ENCODE measurements at regions not wholly inside any gene's neighbourhood (a gene's known extent, or its start where the extent isn't known, plus 50 kb on each side); places are given as distances from the start of the nearest gene placed in this dataset.

- Histone ChIP-seq H3K4me3 (replicated peaks in 1 of 4; ENCODE audit: control extremely low read depth in 1 of 4, insufficient read depth in 1 of 4, low read depth in 3 of 4, low read length in 4 of 4) (no peak overlapping the region), H3K27me3 (ENCODE audit: control insufficient read depth, insufficient read depth, low read length) (no peaks in the 10 kb centered on the region), H3K4me2 (ENCODE audit: extremely low read depth, insufficient read depth, low read length) (no peak overlapping the region), H2AFZ (ENCODE audit: low read length) (no peak overlapping the region), H4K20me1 (ENCODE audit: control insufficient read depth, extremely low read depth, insufficient read depth, low read length) (no peaks in the 10 kb centered on the region), H3K27ac (ENCODE audit: insufficient read depth, low read length) (no peak overlapping the region), H3K9me3 (ENCODE audit: control insufficient read depth, insufficient read depth, low read depth, low read length) (no peaks in the 10 kb centered on the region), H3K79me2 (ENCODE audit: control insufficient read depth, insufficient read depth, low read length) (no peaks in the 10 kb centered on the region), H3K36me3 (ENCODE audit: control insufficient read depth, insufficient read depth, low read length) (no peaks in the 10 kb centered on the region), H3K4me1 (ENCODE audit: control insufficient read depth, extremely low read depth, insufficient read depth, low read length) (no peaks in the 10 kb centered on the region), H3K9ac (ENCODE audit: insufficient read depth, low read length) (no peak overlapping the region)
- no peak for TF ChIP-seq EZH2 (IDR thresholded peaks at IDR 0.05; ENCODE audit: low read length, missing control alignments)
- no peak for TF ChIP-seq CTCF (conservative IDR thresholded peaks at IDR 0.05 in 1 of 2, IDR thresholded peaks at IDR 0.05 in 1 of 2; ENCODE audit: low read depth in 1 of 2, low read length in 2 of 2)
- no peak for DNase-seq (ENCODE audit: low read depth in 2 of 2)
Observed at GRCh38 chr14:40757376-40757950, 849.2 kb upstream of the LRFN5 start.

- Histone ChIP-seq H4K20me1 (ENCODE audit: control insufficient read depth, extremely low read depth, insufficient read depth, low read length) (no peaks in the 10 kb centered on the region), H3K4me2 (ENCODE audit: extremely low read depth, insufficient read depth, low read length) (no peak overlapping the region), H3K27me3 (ENCODE audit: control insufficient read depth, insufficient read depth, low read length) (no peaks in the 10 kb centered on the region), H3K9ac (ENCODE audit: insufficient read depth, low read length) (no peak overlapping the region), H3K27ac (ENCODE audit: insufficient read depth, low read length) (no peak overlapping the region), H2AFZ (ENCODE audit: low read length) (no peak overlapping the region), H3K4me3 (replicated peaks in 1 of 4; ENCODE audit: control extremely low read depth in 1 of 4, insufficient read depth in 1 of 4, low read depth in 3 of 4, low read length in 4 of 4) (no peak overlapping the region), H3K9me3 (ENCODE audit: control insufficient read depth, insufficient read depth, low read depth, low read length) (no peaks in the 10 kb centered on the region), H3K79me2 (ENCODE audit: control insufficient read depth, insufficient read depth, low read length) (no peaks in the 10 kb centered on the region), H3K4me1 (ENCODE audit: control insufficient read depth, extremely low read depth, insufficient read depth, low read length) (no peaks in the 10 kb centered on the region), H3K36me3 (ENCODE audit: control insufficient read depth, insufficient read depth, low read length) (no peaks in the 10 kb centered on the region)
- TF ChIP-seq CTCF (conservative IDR thresholded peaks at IDR 0.05 in 1 of 2, IDR thresholded peaks at IDR 0.05 in 1 of 2; ENCODE audit: low read depth in 1 of 2, low read length in 2 of 2) = no peak
- DNase-seq (ENCODE audit: low read depth in 2 of 2) = no peak
Observed at GRCh38 chr14:40733206-40733605, 873.5 kb upstream of the LRFN5 start.

- Histone ChIP-seq H4K20me1 (ENCODE audit: control insufficient read depth, extremely low read depth, insufficient read depth, low read length) (no peaks in the 10 kb centered on the region), H3K79me2 (ENCODE audit: control insufficient read depth, insufficient read depth, low read length) (no peaks in the 10 kb centered on the region), H3K4me1 (ENCODE audit: control insufficient read depth, extremely low read depth, insufficient read depth, low read length) (no peaks in the 10 kb centered on the region), H3K9ac (ENCODE audit: insufficient read depth, low read length) (no peak overlapping the region), H3K9me3 (ENCODE audit: control insufficient read depth, insufficient read depth, low read depth, low read length) (no peaks in the 10 kb centered on the region), H3K4me3 (replicated peaks in 1 of 4; ENCODE audit: control extremely low read depth in 1 of 4, insufficient read depth in 1 of 4, low read depth in 3 of 4, low read length in 4 of 4) (no peak overlapping the region), H3K4me2 (ENCODE audit: extremely low read depth, insufficient read depth, low read length) (no peak overlapping the region), H3K36me3 (ENCODE audit: control insufficient read depth, insufficient read depth, low read length) (no peaks in the 10 kb centered on the region), H3K27ac (ENCODE audit: insufficient read depth, low read length) (no peak overlapping the region), H3K27me3 (ENCODE audit: control insufficient read depth, insufficient read depth, low read length) (no peaks in the 10 kb centered on the region), H2AFZ (ENCODE audit: low read length) (no peak overlapping the region)
- no peak for TF ChIP-seq EZH2 (IDR thresholded peaks at IDR 0.05; ENCODE audit: low read length, missing control alignments)
- TF ChIP-seq CTCF (conservative IDR thresholded peaks at IDR 0.05 in 1 of 2, IDR thresholded peaks at IDR 0.05 in 1 of 2; ENCODE audit: low read depth in 1 of 2, low read length in 2 of 2) = no peak
- no peak for DNase-seq (ENCODE audit: low read depth in 2 of 2)
Observed at GRCh38 chr14:40727107-40727506, 879.6 kb upstream of the LRFN5 start.

All from fibroblast of lung (primary cell).